Pulmonary artery endothelial cell (primary cell): ENCODE measurements at regions not wholly inside any gene's neighbourhood (a gene's known extent, or its start where the extent isn't known, plus 50 kb on each side); places are given as distances from the start of the nearest gene placed in this dataset.
"Not testable (repeated sequence)": the region's sequence is repeated elsewhere in the genome, so short reads cannot be mapped to it uniquely, and the experiment has no call there.

Source experiments
- DNase-seq: peaks from one replicate; pipeline ENCODE4 v3.0.0-alpha.2; 2011; ENCODE audit warnings: low read depth, low spot score

DNA sequence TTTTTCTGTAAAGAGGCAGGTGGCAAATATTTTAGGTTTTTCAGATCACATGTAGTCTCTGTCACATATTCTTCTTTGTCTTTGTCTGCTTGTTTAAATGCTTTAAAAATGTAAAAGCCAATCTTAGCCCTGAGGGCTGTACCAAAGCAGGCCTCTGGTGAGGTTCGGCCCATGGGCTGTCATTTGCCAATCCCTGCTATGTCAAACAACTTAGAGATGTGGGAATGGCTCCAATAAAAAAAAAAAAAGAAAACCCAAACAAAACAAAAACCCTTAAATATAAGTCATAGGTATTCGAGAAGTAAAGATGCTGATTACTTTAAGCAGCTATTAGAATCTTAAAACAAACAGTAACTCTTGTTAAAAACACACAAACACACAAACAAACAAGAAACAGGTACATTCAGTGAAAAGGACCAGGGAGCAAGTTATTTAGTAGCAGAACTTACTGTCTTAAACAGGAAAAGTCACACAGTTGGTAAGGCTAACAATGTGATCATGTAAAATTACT is 61.4 kb upstream of the NAMPT start:
- no peak for DNase-seq

- DNase-seq: no peak
These were observed 60.8 kb upstream of the NAMPT start for GRCh38 chr7:106345421-106346166.

DNA sequence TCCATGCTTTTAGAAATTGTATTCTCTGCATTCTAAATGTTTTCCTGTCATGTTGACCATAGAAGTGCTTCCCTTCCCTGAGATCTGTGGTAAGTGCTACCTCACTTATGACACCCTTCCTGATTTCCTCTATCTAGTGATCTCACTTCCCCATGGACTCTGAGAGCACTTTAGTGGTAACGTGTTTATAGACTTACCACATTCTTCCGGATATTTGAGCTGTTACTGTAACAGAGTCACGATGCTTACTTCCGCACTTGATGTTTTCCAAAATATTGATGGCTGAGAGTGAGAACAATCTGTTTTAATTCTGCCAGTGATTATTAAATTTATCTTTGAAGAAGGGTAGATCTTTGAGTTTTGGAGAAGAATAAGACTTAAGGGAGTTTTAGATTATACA is 60.1 kb upstream of the NAMPT start:
- no peak for DNase-seq

DNA sequence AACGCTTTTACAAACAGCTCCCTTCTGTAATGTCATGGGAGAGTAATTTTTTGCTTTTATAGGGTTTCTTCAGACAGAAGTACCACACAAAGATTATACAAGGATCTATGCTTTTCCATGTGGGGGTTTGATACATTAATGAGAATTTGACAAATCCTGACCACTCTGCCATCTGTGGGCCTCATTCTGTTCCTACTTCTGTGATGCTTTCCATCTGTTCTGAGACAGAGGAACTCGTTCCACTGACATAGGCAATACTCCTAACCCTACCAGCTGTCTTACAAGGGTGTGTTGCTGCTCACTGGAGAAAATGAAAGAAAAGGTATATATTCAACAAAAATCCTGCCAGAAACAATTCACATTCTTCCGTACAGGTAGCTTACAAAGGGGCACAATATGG is 59.4 kb upstream of the NAMPT start:
- no peak for DNase-seq

GRCh38 chr7:106342049-106342448 is 57.3 kb upstream of the NAMPT start:
- DNase-seq: not testable (repeated sequence)

DNA sequence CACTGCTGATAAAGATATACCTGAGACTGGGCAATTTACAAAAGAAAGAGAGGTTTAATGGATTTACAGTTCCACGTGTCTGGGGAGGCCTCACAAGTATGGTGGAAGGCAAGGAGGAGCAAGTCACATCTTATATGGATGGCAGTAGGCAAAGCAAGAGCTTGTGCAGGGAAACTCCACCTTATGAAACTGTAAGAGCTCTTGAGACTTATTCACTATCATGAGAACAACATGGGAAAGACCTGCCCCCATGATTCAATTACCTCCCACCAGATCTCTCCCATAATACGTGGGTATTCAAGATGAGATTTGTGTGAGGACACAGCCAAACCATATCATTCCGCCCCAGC is 55.4 kb upstream of the NAMPT start:
- not testable (repeated sequence) for DNase-seq

- no peak for DNase-seq
These were observed 54.9 kb upstream of the NAMPT start for GRCh38 chr7:106339513-106340246.

- DNase-seq: no peak
These were observed 53.0 kb upstream of the NAMPT start for GRCh38 chr7:106337754-106338153.

GRCh38 chr7:106335814-106336213 is 51.0 kb upstream of the NAMPT start:
- no peak for DNase-seq
